DOHH2 (cell line): ENCODE measurements at regions not wholly inside any gene's neighbourhood (a gene's known extent, or its start where the extent isn't known, plus 50 kb on each side); places are given as distances from the start of the nearest gene placed in this dataset.
A peak's percentile ranks its signal among the peaks of the same experiment; 100 is the strongest.

Experiments used
- H3F3A ChIP-seq: fragments of 200-600 bp; sonication (generic), shearing (Covaris generic); 2 replicates; pipeline ENCODE4 v1.6.0; 2016; ENCODE audit warnings: antibody characterized with exemption, mild to moderate bottlenecking; ENCODE audit not compliant: control insufficient read depth, insufficient read depth
- H3K27ac ChIP-seq: fragments of 200-600 bp; sonication (generic); 2 replicates; pipeline ENCODE4 v1.5.1; 2014; ENCODE audit warnings: low read depth, mild to moderate bottlenecking, low read length, moderate library complexity
- H3K27me3 ChIP-seq: fragments of 200-600 bp; sonication (generic); 2 replicates; pipeline ENCODE4 v1.6.1; 2014; ENCODE audit warnings: mild to moderate bottlenecking, low read length, mixed read lengths; ENCODE audit not compliant: control insufficient read depth
- H3K36me3 ChIP-seq: fragments of 200-600 bp; sonication (generic); 2 replicates; pipeline ENCODE4 v1.6.1; 2014; ENCODE audit warnings: mild to moderate bottlenecking, low read length, moderate library complexity, mixed read lengths; ENCODE audit not compliant: control insufficient read depth
- H3K4me1 ChIP-seq: fragments of 200-600 bp; sonication (generic); 2 replicates; pipeline ENCODE4 v1.6.1; 2014; ENCODE audit warnings: mild to moderate bottlenecking, low read length, mixed read lengths; ENCODE audit not compliant: control insufficient read depth
- H3K4me2 ChIP-seq: fragments of 200-600 bp; sonication (generic); 2 replicates; pipeline ENCODE4 v1.6.0; 2014; ENCODE audit warnings: mild to moderate bottlenecking, low read length, moderate library complexity
- H3K4me3 ChIP-seq: fragments of 200-600 bp; sonication (generic); 2 replicates; pipeline ENCODE4 v1.5.1; 2014; ENCODE audit warnings: mild to moderate bottlenecking, low read length, mixed read lengths
- H3K79me2 ChIP-seq: fragments of 200-600 bp; sonication (generic); 2 replicates; pipeline ENCODE4 v1.6.1; 2014; ENCODE audit warnings: mild to moderate bottlenecking, low read length, mixed read lengths; ENCODE audit not compliant: control insufficient read depth
- H3K9me2 ChIP-seq: fragments of 200-600 bp; sonication (generic); replicated peaks from 2 replicates; pipeline ENCODE4 v1.6.1; 2014; ENCODE audit warnings: mild to moderate bottlenecking, low read length, mixed read lengths; ENCODE audit not compliant: control insufficient read depth
- H3K9me3 ChIP-seq: fragments of 200-600 bp; sonication (generic); 2 replicates; pipeline ENCODE4 v1.6.1; 2014; ENCODE audit warnings: antibody characterized with exemption, low read length, mixed read lengths; ENCODE audit not compliant: control insufficient read depth, insufficient read depth
- H4K20me1 ChIP-seq: fragments of 200-600 bp; sonication (generic); 2 replicates; pipeline ENCODE4 v1.6.0; 2014; ENCODE audit warnings: low read depth, mild to moderate bottlenecking, antibody characterized with exemption, low read length, moderate library complexity; ENCODE audit not compliant: control insufficient read depth, insufficient read depth
- CTCF ChIP-seq: fragments of 200-600 bp; sonication (generic); IDR thresholded peaks from one replicate; pipeline ENCODE4 v1.5.1; 2014; ENCODE audit warnings: antibody characterized with exemption, mild to moderate bottlenecking, low read depth, low read length; ENCODE audit not compliant: poor library complexity, severe bottlenecking
- EZH2phosphoT487 ChIP-seq: fragments of 200-600 bp; sonication (generic); IDR thresholded peaks from 2 replicates; pipeline ENCODE4 v1.6.1; 2017; ENCODE audit warnings: borderline replicate concordance, mild to moderate bottlenecking, antibody characterized with exemption, low read length, moderate library complexity, mixed read lengths

GRCh38 chr15:91704343-91704742 is 149.2 kb upstream of the SLCO3A1 start:
- no peak overlapping the region for H3K4me2 ChIP-seq
- no peaks in the 10 kb centered on the region for H3K79me2 ChIP-seq
- no peaks in the 10 kb centered on the region for H3F3A ChIP-seq
- no peaks in the 10 kb centered on the region for H3K27me3 ChIP-seq
- H3K4me1 ChIP-seq, result no peaks in the 10 kb centered on the region
- H3K9me3 ChIP-seq, result no peaks in the 10 kb centered on the region
- H4K20me1 ChIP-seq, result no peaks in the 10 kb centered on the region
- TF ChIP-seq EZH2phosphoT487, result no peak
- TF ChIP-seq CTCF, result no peak
- no peaks in the 10 kb centered on the region for H3K36me3 ChIP-seq
- no peaks in the 10 kb centered on the region for H3K9me2 ChIP-seq
- H3K27ac ChIP-seq, result no peak overlapping the region
- no peak overlapping the region for H3K4me3 ChIP-seq

GRCh38 chr15:91706322-91707032 is 147.0 kb upstream of the SLCO3A1 start:
- Histone ChIP-seq H3F3A (no peaks in the 10 kb centered on the region), H3K4me2 (no peak overlapping the region), H3K4me1 (no peaks in the 10 kb centered on the region), H3K9me3 (no peaks in the 10 kb centered on the region), H3K36me3 (no peaks in the 10 kb centered on the region), H4K20me1 (no peaks in the 10 kb centered on the region), H3K79me2 (no peaks in the 10 kb centered on the region), H3K27me3 (no peaks in the 10 kb centered on the region), H3K27ac (no peak overlapping the region), H3K4me3 (no peak overlapping the region), H3K9me2 (no peaks in the 10 kb centered on the region)
- TF ChIP-seq EZH2phosphoT487 (no peak), CTCF (peak; percentile 96)

- H3K4me3 ChIP-seq, result no peak overlapping the region
- H3F3A ChIP-seq, result no peaks in the 10 kb centered on the region
- TF ChIP-seq EZH2phosphoT487 (no peak), CTCF (no peak)
- H3K9me3 ChIP-seq, result no peaks in the 10 kb centered on the region
- H3K27me3 ChIP-seq, result no peaks in the 10 kb centered on the region
- H4K20me1 ChIP-seq, result no peaks in the 10 kb centered on the region
- H3K36me3 ChIP-seq, result no peaks in the 10 kb centered on the region
- no peak overlapping the region for H3K4me2 ChIP-seq
- no peaks in the 10 kb centered on the region for H3K79me2 ChIP-seq
- no peak overlapping the region for H3K27ac ChIP-seq
- H3K9me2 ChIP-seq, result no peaks in the 10 kb centered on the region
- H3K4me1 ChIP-seq, result no peaks in the 10 kb centered on the region
Measured at GRCh38 chr15:91710080-91710698, 143.3 kb upstream of the SLCO3A1 start.
